ENCODE measurements at regions not wholly inside any gene's neighbourhood (a gene's known extent, or its start where the extent isn't known, plus 50 kb on each side); places are given as distances from the start of the nearest gene placed in this dataset.
A peak's percentile ranks its signal among the peaks of the same experiment; 100 is the strongest.

DNA sequence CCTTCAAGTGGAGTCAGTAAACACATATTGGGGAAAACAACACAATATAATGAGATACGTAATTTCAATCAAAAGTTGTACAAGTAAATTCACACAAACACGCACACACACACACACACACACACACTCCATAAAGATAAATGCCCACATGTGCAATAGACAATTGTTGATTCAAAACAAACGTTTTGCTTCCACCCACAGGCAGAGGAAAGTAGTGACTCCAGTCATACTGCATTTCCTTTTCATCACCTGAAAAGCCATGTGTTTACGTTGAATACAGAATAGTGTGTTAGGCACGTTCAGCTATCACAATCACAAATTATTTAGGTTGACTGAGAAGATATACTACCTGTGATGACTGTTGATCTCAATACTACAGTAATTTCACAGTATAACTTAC lies 443.8 kb upstream of the MANEA start:
- peak; percentile 2 for DNase-seq (ENCODE audit: low read depth)
- TF ChIP-seq CTCF (conservative IDR thresholded peaks at IDR 0.05; ENCODE audit: low read depth, low read length): peak; percentile 61
- H3K4me3 ChIP-seq (ENCODE audit: low read depth, low read length): no peak overlapping the region

DNA sequence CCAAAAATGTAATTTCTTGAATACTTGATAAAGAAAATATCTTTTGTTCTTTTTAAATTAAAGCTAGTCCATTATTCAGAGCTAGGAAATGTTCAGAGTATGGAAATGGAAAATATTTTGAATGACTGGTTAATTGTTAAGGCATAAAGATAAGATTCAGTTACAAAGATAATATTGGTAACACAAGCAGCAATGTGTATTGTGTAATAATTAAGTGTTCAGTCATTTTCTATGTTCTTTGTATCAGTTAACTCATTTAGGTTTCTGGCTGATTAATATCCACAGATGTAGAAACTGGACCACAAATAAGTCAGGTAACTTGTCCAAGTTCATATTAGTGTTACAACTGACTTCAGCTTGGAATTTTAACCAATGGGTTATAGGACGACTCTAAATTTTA lies 442.2 kb upstream of the MANEA start:
- no peak for DNase-seq (ENCODE audit: low read depth)
- no peak for TF ChIP-seq CTCF (conservative IDR thresholded peaks at IDR 0.05; ENCODE audit: low read depth, low read length)
- no peak overlapping the region for H3K4me3 ChIP-seq (ENCODE audit: low read depth, low read length)

GRCh38 chr6:95142101-95142500 lies 435.2 kb upstream of the MANEA start:
- H3K4me3 ChIP-seq (ENCODE audit: low read depth, low read length): no peak overlapping the region
- TF ChIP-seq CTCF (conservative IDR thresholded peaks at IDR 0.05; ENCODE audit: low read depth, low read length): no peak
- no peak for DNase-seq (ENCODE audit: low read depth)

GRCh38 chr6:95142661-95143335 lies 434.5 kb upstream of the MANEA start:
- no peak overlapping the region for H3K4me3 ChIP-seq (ENCODE audit: low read depth, low read length)
- no peak for DNase-seq (ENCODE audit: low read depth)
- no peak for TF ChIP-seq CTCF (conservative IDR thresholded peaks at IDR 0.05; ENCODE audit: low read depth, low read length)

- H3K4me3 ChIP-seq (ENCODE audit: low read depth, low read length): no peak overlapping the region
- TF ChIP-seq CTCF (conservative IDR thresholded peaks at IDR 0.05; ENCODE audit: low read depth, low read length): no peak
- no peak for DNase-seq (ENCODE audit: low read depth)
Measured at GRCh38 chr6:95143408-95144180, 433.7 kb upstream of the MANEA start.

GRCh38 chr6:95145457-95145856 lies 431.9 kb upstream of the MANEA start:
- DNase-seq (ENCODE audit: low read depth): no peak
- no peak for TF ChIP-seq CTCF (conservative IDR thresholded peaks at IDR 0.05; ENCODE audit: low read depth, low read length)

More at GRCh38 chr6:95145457-95145856, 431.9 kb upstream of the MANEA start:
- no peak overlapping the region for H3K4me3 ChIP-seq (ENCODE audit: low read depth, low read length)
